ENCODE measurements at regions not wholly inside any gene's neighbourhood (a gene's known extent, or its start where the extent isn't known, plus 50 kb on each side); places are given as distances from the start of the nearest gene placed in this dataset.

GRCh38 chr4:108567831-108568230 lies 52.5 kb upstream of the RPL34 start:
- DNase-seq = no peak

GRCh38 chr4:108561116-108561515 lies 59.3 kb upstream of the RPL34 start:
- no peak for DNase-seq

DNA sequence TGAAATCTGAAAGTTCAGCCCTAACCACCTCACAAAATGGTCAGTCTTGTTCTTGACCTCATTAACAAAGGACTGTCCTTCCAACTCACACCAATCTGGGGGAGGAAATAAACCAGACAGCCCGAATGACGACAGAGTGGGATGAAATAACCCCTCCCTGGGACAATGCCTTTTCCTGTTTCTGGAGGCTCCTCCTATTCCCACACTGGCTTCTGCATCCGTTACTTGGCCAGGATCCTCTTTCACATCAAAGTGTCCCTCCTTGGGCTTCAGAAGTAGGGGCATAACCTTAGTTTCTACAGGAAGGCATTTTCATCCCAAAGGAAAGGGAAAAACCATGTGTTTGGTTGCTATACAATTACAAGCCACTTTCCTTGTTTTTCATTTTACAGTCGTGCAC lies 59.8 kb upstream of the RPL34 start:
- no peak for DNase-seq

DNA sequence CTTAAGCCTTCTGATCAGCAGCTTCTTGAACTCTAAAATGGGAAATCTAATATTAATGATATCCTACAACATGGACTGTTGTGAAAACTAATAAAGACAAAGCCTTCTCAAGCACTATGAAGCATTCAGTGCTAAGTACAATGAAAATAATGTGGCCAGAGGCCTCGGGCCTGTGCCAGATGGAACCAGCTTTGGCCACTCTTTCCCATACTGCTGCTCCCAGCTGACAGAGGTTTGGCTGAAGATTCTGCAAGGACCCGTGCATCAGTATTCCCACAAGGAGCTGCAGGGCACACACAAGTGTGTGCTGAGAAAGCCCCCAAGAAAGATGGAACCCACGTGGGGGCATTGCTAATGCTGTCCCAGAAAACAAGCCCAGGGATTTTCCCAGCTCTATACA lies 60.5 kb upstream of the RPL34 start:
- no peak for DNase-seq

GRCh38 chr4:108559068-108559793 lies 61.1 kb upstream of the RPL34 start:
- DNase-seq = no peak

DNA sequence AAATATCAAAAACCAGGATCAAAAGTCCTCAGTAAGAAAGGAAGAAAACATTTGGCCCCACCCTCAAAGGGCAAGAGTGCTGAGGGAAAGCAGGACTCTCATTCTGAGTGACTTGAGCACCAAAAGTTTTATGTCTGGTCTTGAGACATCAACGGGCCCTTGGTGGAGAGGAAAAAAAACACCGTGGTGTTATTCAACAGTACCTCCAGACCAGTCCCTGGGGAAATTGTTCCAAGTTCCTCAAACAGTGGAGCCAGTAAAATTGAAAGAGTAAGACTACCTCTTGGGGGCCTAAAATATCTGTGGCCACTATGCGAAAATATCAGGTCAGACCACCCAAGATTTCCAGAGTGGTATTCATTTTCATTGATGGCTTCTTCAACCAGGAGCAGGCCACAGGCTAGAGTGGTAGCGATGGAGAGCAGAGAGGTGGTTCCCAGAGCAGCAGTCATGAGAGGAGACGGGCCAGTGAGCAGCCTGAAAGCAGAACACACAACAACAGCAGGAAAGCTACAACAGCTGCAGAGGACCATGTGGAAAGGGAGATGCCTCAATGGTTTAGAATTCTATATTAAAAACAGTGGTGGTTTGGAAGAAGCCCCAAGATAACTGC lies 63.7 kb upstream of the RPL34 start:
- no peak for DNase-seq

DNA sequence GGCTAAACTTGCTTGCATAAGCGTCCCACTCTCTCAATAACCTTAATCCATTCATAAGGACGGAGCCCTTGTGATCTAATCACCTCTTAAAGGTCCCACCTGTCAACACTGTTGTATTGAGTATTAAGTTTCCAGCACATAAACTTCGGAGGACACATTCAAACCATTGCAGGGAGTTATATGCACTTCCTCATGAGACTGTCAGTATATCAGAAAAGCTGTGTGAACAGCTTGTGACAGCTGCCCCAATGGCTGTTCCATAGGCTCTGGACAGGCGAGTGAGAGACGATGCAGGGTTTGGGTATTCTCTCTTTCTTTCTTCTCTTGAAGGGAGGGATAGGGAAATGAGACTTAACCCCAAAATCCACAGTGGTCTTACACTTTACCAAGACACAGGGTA lies 64.2 kb upstream of the RPL34 start:
- no peak for DNase-seq

- DNase-seq = no peak
Observed at GRCh38 chr4:108555701-108556100, 64.7 kb upstream of the RPL34 start.

DNA sequence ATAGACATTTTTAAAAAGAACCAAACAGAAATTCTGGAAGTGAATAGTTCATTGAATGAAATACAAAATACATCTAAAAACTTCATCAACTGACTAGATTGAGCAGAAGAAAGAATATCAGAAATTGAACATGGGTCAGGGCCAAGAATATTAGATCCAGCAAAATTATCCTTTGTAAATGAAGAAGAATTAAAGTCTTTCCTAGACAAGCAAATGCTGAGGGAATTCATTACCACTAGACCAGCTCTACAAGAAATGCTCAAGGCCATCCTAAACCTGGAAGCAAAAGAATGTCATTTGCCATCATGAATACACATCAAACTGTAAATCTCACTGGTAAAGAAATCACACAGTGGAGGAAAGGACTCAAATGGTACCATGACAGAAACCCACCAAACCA lies 72.7 kb upstream of the RPL34 start:
- no peak for DNase-seq

- DNase-seq = no peak
Observed at GRCh38 chr4:108546728-108547127, 73.6 kb upstream of the RPL34 start.

DNA sequence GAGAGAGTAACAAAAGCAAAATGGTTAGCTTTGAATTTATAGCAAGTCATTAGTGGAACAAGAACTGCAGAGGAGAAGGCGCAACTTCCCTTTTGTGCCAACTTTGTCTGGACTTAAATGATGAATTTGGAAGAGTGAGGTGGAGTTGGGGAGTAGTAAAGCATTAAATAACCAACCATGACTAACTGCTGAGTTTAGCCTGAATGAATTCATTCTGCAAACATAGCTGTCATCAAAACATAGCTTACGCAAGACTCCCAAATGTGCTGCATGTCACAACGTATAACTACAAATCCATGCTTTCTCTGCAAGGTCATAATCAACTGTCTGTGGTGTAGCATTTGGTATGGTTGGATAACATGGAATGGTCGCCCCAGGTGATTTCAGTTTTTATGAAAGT lies 75.9 kb upstream of the RPL34 start:
- DNase-seq = no peak

GRCh38 chr4:108543359-108543968 lies 76.9 kb upstream of the RPL34 start:
- no peak for DNase-seq

DNA sequence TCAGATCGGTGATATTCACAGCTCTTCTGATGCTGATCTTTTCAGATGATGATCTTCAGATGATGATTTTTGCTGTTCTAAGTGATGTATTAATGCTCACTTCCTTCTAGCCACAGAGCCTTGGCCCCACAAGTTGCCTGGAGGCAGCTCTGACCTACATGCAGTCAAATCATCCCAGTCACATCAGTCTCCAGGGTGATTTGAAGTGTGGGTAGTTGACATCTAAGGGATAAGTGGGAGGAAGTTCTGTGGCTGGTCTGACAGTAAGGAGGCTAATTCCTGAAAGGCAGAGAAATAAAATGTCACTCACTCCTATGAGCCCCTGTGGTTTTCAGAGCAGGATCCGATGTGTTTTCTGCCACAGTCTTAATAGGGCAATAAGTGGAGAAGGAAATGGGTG lies 79.8 kb upstream of the RPL34 start:
- DNase-seq = no peak

DNA sequence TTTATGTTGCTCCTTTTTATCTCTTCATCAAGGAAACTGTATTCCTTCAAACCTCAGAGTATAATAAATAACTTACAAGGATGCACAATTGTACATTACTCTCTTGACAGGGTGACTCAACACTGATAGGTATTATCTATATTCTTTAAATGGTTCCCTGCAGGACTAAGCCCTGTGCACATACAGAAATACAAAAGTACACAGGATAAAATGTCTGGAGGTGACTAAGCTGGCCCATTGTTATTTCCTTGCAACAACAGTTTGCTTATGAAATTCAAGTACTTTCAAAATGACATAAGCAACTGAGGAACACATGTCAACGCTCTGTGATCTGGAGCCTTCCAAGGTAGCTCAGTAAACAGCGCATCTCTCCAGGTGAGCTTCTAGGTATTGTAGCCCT lies 83.8 kb upstream of the RPL34 start:
- peak in 1 of 5 donors; percentile 61 for DNase-seq

GRCh38 chr4:108535757-108536156 lies 84.6 kb upstream of the RPL34 start:
- DNase-seq = no peak

- no peak for DNase-seq
Observed at GRCh38 chr4:108533876-108534275, 86.5 kb upstream of the RPL34 start.

GRCh38 chr4:108533245-108533844 lies 87.0 kb upstream of the RPL34 start:
- no peak for DNase-seq

- no peak for DNase-seq
Observed at GRCh38 chr4:108532738-108533137, 87.6 kb upstream of the RPL34 start.

DNA sequence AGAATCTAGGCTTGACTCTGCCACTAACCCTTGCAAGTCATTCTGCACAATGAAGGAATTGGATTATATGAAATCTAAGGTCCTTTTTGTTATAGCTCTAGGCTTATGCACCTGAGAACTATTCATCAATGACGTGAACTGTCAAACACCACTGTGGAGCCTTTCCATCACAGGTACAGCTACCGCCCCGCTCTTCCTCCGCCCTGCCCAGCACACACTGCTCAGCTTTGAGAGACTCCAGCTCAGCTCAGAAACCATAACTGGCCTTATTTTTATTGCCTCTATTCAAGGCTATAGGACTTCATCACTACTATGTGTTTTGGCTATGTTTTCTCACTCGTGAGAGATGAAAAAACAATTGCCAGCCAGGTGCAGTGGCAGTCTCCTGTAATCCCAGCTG lies 88.2 kb upstream of the RPL34 start:
- DNase-seq = no peak

DNA sequence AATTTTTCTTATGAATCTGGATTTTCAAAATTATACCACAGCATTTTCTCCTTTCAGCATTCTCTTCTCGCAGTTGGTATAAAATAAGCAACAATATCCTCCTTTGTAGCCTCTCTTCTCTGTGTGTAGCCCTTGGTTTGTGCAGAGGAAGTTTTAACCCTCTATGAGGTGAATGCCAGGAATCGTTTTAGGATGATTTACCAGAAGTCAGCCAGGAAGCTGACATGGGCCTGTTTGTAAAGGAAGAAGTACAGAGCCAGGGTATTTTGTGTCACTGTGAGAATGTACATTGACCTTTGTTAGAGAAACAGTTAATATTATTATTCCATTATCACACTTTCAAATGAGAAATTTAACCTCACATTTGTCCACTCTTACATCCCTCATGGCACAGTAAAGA lies 88.9 kb upstream of the RPL34 start:
- DNase-seq = peak in 1 of 5 donors; percentile 11

DNA sequence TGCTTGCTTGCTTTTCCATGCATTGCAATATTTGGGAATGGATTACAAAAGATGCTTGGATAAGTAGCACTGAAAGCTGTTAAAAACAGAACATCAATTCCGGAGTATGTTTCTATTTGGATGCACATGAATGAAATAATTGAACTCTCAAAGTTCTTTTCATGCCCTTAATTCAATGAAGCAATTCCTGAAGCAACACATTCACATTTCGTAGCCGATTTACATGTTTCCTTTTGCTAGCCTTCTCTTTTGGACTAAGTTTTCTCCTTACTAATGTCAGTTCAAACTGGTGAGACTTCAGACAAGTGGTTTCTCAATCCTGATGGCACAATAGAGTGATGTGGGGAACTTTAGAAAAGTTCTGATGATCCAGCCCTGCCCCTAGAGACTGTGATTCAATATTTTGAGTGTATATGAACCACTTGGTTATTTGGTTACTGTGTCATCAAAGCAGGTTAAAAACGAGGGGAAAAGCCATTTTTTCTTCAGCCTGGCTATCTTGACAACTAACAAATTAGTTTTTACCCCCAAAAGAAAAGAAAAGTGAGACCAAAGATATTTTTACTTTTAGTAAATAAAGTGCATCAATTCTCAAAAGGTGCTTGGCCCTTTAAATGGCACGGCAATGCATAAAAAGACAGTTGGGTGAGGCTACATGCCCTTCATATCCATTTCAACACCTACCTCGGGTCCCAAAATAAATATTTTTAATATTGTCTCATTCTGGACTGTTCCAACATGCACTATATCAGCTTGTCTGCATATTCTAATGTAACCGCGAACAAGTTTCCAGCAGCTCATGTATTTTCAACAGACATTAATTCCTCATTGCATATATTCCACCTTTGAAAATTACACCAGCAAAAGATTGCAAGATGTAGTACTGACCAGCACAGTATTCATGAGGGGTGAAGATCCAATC lies 90.1 kb upstream of the RPL34 start:
- no peak for DNase-seq

- DNase-seq = no peak
Observed at GRCh38 chr4:108529102-108529501, 91.3 kb upstream of the RPL34 start.

DNA sequence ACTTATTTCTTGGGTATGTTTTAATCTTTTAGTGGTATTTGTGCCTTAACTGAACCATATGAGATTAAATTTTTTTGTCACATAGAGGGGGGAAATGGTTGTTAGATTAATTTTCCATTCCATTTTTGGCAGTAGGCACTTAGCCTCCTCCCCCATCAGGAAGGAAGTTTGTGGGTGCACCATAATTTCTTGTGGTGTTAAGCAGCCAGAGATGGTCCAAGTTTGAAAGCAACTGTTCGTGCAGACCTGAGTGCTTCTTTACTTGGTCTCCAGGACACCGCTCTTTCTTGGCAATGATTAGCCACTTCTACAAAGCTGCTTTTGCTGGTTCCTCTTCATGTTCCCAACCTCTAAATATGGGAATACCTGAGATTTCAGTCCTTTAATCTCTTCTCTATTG lies 92.7 kb upstream of the RPL34 start:
- peak in 3 of 5 donors; percentile 3 to 65 (median 8) for DNase-seq
